GM21390 (cell line): ENCODE measurements at regions not wholly inside any gene's neighbourhood (a gene's known extent, or its start where the extent isn't known, plus 50 kb on each side); places are given as distances from the start of the nearest gene placed in this dataset.

Experiments
- ATAC-seq: cut with Tn5 transposase; IDR thresholded peaks from one replicate; pipeline ENCODE4 v1.9.1; 2021; ENCODE audit not compliant: unreplicated experiment

GRCh38 chr2:150319658-150320555, 167.6 kb downstream of the RND3 start:
- no peak for ATAC-seq

DNA sequence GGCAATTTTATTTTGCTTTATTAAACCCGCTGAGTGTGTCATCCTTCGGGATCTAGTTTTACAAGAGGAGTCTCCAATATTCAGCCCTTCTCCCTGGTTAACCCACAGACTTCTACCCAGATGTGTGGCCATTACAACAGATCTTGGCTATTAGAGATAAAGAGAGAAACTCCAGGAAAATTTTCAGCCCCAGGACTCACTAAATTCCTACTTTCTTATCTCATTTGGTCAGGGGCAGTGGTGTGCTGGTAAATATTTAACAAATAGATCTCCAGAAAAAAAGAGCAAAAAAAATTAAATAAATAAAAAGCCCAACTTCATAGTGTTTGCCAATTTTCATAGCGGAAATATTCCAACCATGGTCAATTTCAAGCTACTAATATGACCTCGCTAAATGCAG, 168.4 kb downstream of the RND3 start:
- no peak for ATAC-seq

- no peak for ATAC-seq
Observed at GRCh38 chr2:150312271-150312670, 175.2 kb downstream of the RND3 start.

GRCh38 chr2:150309311-150310080, 178.0 kb downstream of the RND3 start:
- ATAC-seq, result no peak

DNA sequence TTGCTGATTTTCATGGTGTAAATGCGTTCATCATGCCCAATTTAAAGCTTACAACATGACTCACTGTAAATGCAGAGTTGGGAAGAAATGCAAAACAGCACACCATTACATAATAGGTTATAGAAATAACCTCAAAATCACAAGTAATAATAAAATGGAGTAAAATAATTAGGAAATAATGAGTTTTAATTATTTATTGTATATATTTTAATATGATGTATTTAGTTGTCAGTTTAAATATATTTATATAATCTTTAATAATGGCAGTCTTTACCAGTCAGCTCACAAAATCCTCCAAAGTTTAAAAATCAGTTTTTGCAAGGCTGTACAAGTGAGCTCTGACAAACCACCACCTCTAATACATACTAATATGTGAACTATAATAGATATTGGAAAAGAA, 180.2 kb downstream of the RND3 start:
- no peak for ATAC-seq

- ATAC-seq, result no peak
Observed at GRCh38 chr2:150303281-150303680, 184.2 kb downstream of the RND3 start.

DNA sequence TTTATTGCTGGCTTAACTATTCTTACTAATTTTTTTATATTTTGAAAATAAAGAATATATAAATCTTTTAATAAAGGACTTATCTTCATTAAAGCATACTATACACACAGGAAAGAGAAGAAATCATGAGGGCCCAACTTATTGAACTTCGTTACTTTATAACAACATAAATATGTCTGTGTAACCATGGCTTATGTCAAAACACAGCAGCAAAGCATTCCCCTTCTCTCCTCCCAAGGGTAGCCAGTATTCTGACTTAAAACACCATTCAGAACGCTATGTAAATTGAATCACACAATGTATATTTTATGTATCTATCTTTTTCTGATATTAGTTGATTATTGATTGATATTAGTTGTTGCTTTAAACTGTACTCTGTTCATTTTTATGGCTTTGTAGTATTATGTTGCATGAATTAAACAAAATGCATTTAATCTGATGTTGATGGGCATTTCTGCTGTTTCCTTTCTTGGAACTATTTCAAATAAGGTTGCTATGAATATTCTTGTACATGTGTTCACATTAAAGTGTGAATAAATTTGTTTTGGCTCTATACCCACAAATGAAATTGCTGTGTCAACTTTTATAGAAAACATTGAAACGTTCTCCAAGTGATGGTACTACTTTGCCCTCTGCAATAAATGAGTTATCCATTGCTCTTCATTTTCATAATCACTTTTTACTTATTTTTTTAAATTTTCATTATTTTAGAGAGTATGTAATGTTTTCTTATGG, 188.7 kb downstream of the RND3 start:
- no peak for ATAC-seq

GRCh38 chr2:150296770-150297546, 190.5 kb downstream of the RND3 start:
- ATAC-seq, result no peak

DNA sequence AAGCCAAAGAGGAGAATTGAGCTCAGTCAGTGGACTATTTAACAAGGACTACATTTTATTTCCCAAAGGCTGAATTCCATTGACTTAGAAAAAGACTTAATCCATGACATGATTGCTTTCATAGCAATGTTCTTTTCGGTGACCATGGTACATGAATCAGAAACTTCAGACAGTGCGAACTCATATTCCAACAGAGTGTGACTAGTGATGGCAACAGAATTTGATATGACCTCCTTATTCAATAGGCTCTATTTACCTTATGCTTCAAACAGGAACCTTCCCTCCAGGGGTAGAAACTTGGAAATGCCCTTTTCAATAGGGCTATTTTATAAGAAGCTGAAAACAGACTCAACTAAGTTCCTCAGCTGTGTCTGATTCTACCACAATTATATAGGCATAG, 191.9 kb downstream of the RND3 start:
- no peak for ATAC-seq

DNA sequence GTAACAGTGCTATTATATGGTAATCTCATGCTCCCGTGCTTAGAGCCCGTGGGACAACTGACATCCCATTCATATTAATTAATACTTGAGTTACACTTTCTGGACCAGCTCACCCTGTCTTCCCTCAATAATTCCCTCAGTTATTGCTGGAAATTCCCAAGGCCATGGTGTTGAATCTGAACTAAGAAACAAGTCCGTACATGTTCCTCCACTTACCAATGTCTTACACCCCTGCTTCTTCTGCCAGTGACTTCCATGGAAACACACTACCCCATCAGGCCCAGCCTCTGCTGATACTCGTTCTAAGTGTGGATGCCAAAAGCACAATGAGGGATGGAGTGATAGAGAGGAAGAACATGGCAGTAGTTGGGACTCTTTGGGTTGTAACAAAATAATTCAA, 193.7 kb downstream of the RND3 start:
- ATAC-seq, result no peak

GRCh38 chr2:150292807-150293206, 194.7 kb downstream of the RND3 start:
- ATAC-seq, result no peak

GRCh38 chr2:150292192-150292591, 195.3 kb downstream of the RND3 start:
- no peak for ATAC-seq

GRCh38 chr2:150286730-150287362, 200.6 kb downstream of the RND3 start:
- ATAC-seq, result no peak

DNA sequence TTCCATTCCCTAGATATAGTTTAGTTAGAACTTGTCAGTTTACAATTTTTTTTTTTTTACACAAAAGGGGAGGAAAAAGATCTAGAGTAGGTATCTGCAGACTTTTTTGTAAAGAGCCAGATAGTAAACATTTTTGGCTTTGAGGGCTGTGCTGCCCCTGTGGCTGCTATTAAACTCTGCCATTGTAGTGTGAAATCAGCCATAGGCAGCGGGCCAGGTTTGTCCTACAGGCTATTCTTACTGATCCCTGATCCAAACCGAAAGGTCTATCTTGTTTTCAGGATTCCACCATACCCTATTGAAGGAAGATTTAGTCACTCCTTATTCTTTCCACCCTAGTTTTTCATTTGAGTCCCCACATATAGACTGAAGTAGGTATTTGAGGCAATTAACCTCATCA, 203.4 kb downstream of the RND3 start:
- ATAC-seq, result no peak

- ATAC-seq, result no peak
Observed at GRCh38 chr2:150282771-150283371, 204.6 kb downstream of the RND3 start.

DNA sequence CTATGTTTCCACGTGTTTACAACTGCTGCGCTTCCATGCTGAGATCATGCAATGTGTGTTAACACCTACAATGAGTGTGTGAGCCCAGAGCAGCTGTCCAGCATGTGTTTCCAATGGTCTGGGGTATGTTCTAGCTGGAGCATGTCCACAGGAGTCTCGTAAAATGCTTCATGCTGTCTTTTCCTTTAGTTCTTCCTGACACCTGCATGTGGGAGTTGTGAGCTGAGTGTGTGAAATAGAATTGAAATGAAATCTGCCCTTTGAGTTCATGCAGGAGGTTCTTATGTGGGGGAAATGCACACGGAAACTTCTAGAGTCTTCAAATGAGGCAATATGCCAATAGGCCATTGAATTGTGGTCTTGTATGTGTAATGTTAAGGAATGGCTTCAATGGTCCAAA, 205.1 kb downstream of the RND3 start:
- ATAC-seq, result no peak

GRCh38 chr2:150280231-150280630, 207.2 kb downstream of the RND3 start:
- no peak for ATAC-seq

- ATAC-seq, result no peak
Observed at GRCh38 chr2:150279686-150280085, 207.8 kb downstream of the RND3 start.

DNA sequence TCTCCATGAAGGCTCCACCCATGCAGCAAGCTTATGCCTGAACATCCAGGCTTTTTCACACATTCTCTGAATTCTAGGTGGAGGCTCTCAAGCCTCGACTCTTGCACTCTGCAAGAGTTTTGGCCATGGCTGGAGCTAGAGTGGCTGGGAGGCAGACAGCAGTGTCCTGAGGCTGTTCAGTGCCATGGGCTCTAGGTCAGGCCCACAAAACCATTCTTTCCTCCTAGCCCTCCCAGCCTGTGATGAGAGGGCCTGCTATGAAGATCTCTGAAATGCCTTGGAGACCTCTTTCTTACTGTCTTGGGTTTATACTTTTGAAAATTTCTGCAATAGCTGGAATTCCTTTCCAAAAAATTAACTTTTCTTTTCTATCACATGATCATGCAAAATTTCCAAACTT, 210.7 kb downstream of the RND3 start:
- ATAC-seq, result no peak

- no peak for ATAC-seq
Observed at GRCh38 chr2:150274108-150274507, 213.4 kb downstream of the RND3 start.
